Tibial nerve (tissue), 3 donors: ENCODE measurements at regions not wholly inside any gene's neighbourhood (a gene's known extent, or its start where the extent isn't known, plus 50 kb on each side); places are given as distances from the start of the nearest gene placed in this dataset.

ENCODE experiments used
- CTCF ChIP-seq, 5 experiments: fragments of 200-600 bp in 3 of 5; fragments of 450-650 bp in 2 of 5; sonication (generic) in 3 of 5; IDR thresholded peaks; one replicate each; pipeline ENCODE4 v1.5.1; 2016 to 2019; ENCODE audit warnings: antibody characterized with exemption in 5 of 5, mild to moderate bottlenecking in 3 of 5, moderate library complexity in 2 of 5
- POLR2A ChIP-seq, 2 donors: fragments of 450-650 bp; IDR thresholded peaks; one replicate each; pipeline ENCODE4 v1.6.1; 2017; ENCODE audit warnings: antibody characterized with exemption in 2 of 2, mild to moderate bottlenecking in 2 of 2, moderate library complexity in 2 of 2

GRCh38 chr22:19644314-19645223, 69.7 kb upstream of the SEPTIN5 start:
- no peak for TF ChIP-seq POLR2A (IDR thresholded peaks at IDR 0.05)
- TF ChIP-seq CTCF (IDR thresholded peaks at IDR 0.05), result no peak
